Heart right ventricle (tissue), 16 donors: ENCODE measurements at regions not wholly inside any gene's neighbourhood (a gene's known extent, or its start where the extent isn't known, plus 50 kb on each side); places are given as distances from the start of the nearest gene placed in this dataset.

Experiments used
- ATAC-seq, 8 donors: fragments of 200-7000 bp; cut with Tn5 transposase; one replicate each; pipeline ENCODE4 v1.9.1; 2020; ENCODE audit warnings: mild to moderate bottlenecking in 8 of 8, moderate library complexity in 8 of 8, moderate number of reproducible peaks in 1 of 8
- DNase-seq, 2 donors: peaks; one replicate each; pipeline ENCODE4 v3.0.0-alpha.2; 2020
- H3K27ac ChIP-seq, 10 donors: fragments of 200-600 bp; sonication (generic) in 2 of 10; one replicate each; pipeline versions ENCODE4 v1.5.0 to v1.8.0; 2020 to 2022; ENCODE audit warnings: mild to moderate bottlenecking in 3 of 10
- H3K27me3 ChIP-seq, 7 donors: fragments of 200-600 bp; one replicate each; pipeline ENCODE4 v1.8.0; 2021 to 2022; ENCODE audit warnings: mild to moderate bottlenecking in 2 of 7
- H3K36me3 ChIP-seq, 9 donors: fragments of 200-600 bp; sonication (generic) in 1 of 9; one replicate each; pipeline versions ENCODE4 v1.5.0 to v1.8.0; 2020 to 2022; ENCODE audit warnings: mild to moderate bottlenecking in 2 of 9
- H3K4me1 ChIP-seq, 9 donors: fragments of 200-600 bp; sonication (generic) in 1 of 9; one replicate each; pipeline versions ENCODE4 v1.5.0 to v1.8.0; 2020 to 2022; ENCODE audit warnings: mild to moderate bottlenecking in 4 of 9
- H3K4me3 ChIP-seq, 10 donors: fragments of 200-600 bp; sonication (generic) in 2 of 10; one replicate each; pipeline versions ENCODE4 v1.5.0 to v1.8.0; 2020 to 2022; ENCODE audit warnings: mild to moderate bottlenecking in 7 of 10, moderate library complexity in 2 of 10
- H3K9me3 ChIP-seq, 11 donors: fragments of 200-600 bp in 10 of 11; sonication (generic) in 2 of 11; one replicate each; pipeline versions ENCODE4 v1.5.0 to v1.8.0; 2013 to 2022; ENCODE audit warnings: mild to moderate bottlenecking in 2 of 11, control low read depth in 1 of 11, moderate library complexity in 1 of 11
- WGBS, 2 donors: extraction: QIAGEN DNeasy Blood & Tissue Kit; methylation state at CpG; one replicate each; pipeline ENCODE4 v1.1.7; 2013; ENCODE audit warnings: inconsistent platforms in 1 of 2; 5-methylcytosine and 5-hydroxymethylcytosine counted together
- intact Hi-C, 10 donors: fragments of 100-400 bp; cut with DNase I; formaldehyde crosslinking; loops; one replicate each; pipeline versions ENCODE4 v1.11.1 to v1.14.2; 2022
- TF ChIP-seq, protein P1 (sequence below), 9 donors: fragments of 200-600 bp; sonication (generic) in 2 of 9; IDR thresholded peaks; one replicate each; pipeline versions ENCODE4 v1.5.0 to v1.8.0; 2021 to 2022; ENCODE audit warnings: antibody characterized with exemption in 9 of 9, mild to moderate bottlenecking in 5 of 9, moderate library complexity in 1 of 9
- donor health status: Arrhythmogenic right ventricular cardiomyopathy.
- donor health status: ischemic (EF 13 %, LVEDD 7.1; RV severe dilation, severe dysfunction).
- donor health status: healthy with polysubstance abuse.
- donor health status: DM: no; HTN: yes; CAD: no.
- donor health status: DM: no; HTN: no; CAD: no.
- donor health status: ischemic (EF 25% LVEDD 6.9; RV normal size, moderate dysfunction).
- donor health status: ischemic (EF 25% LVEDD 5.7; RV mildly dilated, moderate dysfunction).
- donor health status: healthy.
- donor health status: DM: yes; HTN: yes; CAD: no.
- donor health status: Ischemic cardiomyopathy.
- donor health status: ischemic (EF 35%, LVEDD 5.7; RV mildly dilated, moderate dysfunction).
- donor health status: nonischemic (EF 11% LVEDD 7.7; RV severe dilation, severe dysfunction).
- donor health status: DM: yes; HTN: yes; CAD: no.
- donor health status: PGD.
- donor health status: ischemic (EF 29% LVEDD 5.4; RV normal size, mild dysfunction).
- donor health status: nonischemic (EF 23%, LVEDD 6.1; RV moderate dilation, normal function).

GRCh38 chr2:193894081-193894480 is 1699.3 kb upstream of the TMEFF2 start:
- WGBS, 2 donors: 59 to 68% methylated on average over 1 of the region's 1 CpG
- DNase-seq (no peak), ATAC-seq (no peak)
- intact Hi-C loops: no loop called here
- Histone ChIP-seq H3K36me3 (no peaks in the 10 kb centered on the region), H3K27ac (no peak overlapping the region), H3K27me3 (no peaks in the 10 kb centered on the region), H3K4me1 (no peaks in the 10 kb centered on the region), H3K9me3 (no peaks in the 10 kb centered on the region), H3K4me3 (no peak overlapping the region)
- TF ChIP-seq, protein P1, sequence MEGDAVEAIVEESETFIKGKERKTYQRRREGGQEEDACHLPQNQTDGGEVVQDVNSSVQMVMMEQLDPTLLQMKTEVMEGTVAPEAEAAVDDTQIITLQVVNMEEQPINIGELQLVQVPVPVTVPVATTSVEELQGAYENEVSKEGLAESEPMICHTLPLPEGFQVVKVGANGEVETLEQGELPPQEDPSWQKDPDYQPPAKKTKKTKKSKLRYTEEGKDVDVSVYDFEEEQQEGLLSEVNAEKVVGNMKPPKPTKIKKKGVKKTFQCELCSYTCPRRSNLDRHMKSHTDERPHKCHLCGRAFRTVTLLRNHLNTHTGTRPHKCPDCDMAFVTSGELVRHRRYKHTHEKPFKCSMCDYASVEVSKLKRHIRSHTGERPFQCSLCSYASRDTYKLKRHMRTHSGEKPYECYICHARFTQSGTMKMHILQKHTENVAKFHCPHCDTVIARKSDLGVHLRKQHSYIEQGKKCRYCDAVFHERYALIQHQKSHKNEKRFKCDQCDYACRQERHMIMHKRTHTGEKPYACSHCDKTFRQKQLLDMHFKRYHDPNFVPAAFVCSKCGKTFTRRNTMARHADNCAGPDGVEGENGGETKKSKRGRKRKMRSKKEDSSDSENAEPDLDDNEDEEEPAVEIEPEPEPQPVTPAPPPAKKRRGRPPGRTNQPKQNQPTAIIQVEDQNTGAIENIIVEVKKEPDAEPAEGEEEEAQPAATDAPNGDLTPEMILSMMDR (IDR thresholded peaks at IDR 0.05): no peak

GRCh38 chr2:193891023-193891422 is 1696.3 kb upstream of the TMEFF2 start:
- intact Hi-C loops: no loop called here
- TF ChIP-seq, protein P1 (IDR thresholded peaks at IDR 0.05): no peak
- Histone ChIP-seq H3K9me3 (no peaks in the 10 kb centered on the region), H3K4me1 (no peaks in the 10 kb centered on the region), H3K27ac (no peak overlapping the region), H3K27me3 (no peaks in the 10 kb centered on the region), H3K36me3 (no peaks in the 10 kb centered on the region), H3K4me3 (no peak overlapping the region)
- ATAC-seq (no peak), DNase-seq (no peak)
- 68 to 76% methylated on average over 2 of the region's 2 CpGs for WGBS, 2 donors

DNA sequence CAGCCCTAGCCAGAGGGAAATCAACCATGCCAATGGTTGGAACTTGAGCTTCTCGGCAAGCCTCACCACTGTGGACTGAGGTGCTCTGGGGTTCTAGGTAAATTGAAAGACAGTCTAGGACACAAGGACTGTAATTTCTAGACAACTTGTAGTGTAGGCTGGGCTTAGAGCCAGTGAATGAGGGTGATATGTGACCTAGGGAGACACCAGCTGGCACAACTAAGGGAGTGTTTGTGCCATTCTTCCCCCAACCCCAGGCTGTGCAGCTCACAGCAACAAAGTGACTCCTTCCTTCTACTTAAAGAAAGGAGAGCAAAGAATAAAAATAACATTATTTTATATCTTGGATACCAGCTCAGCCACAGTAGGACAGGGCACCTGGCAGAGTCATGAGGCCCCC is 1690.7 kb upstream of the TMEFF2 start:
- H3K9me3 ChIP-seq: peaks cover 0 to 31% (median 0%) of the 10 kb centered on the region in 11 donors
- no peaks in the 10 kb centered on the region for H3K4me1 ChIP-seq
- no peaks in the 10 kb centered on the region for H3K36me3 ChIP-seq
- no peak for ATAC-seq
- TF ChIP-seq, protein P1 (IDR thresholded peaks at IDR 0.05): no peak
- intact Hi-C loops: no loop called here
- H3K27ac ChIP-seq: no peak overlapping the region
- no peak for DNase-seq
- H3K4me3 ChIP-seq: no peak overlapping the region
- 95 to 100% methylated on average over 1 of the region's 1 CpG for WGBS, 2 donors
- no peaks in the 10 kb centered on the region for H3K27me3 ChIP-seq

DNA sequence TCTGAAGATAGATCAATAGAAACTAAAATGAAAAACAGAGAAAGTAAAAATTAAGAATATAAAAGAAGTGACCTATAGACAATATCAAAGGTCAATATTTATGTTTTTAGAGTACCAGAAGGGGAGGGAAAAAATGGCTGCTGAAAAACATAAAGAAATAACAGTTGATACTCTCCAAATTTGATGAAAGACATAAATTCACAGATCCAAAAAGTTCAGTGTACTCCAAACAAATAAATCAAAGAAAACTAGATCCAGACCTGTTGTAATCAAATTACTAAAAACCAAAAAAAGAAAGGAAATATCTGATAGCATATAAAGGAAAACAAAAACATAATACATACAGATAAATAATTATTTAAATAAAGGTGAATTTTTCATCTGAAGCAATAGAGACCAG is 1689.1 kb upstream of the TMEFF2 start:
- TF ChIP-seq, protein P1 (IDR thresholded peaks at IDR 0.05): no peak
- Histone ChIP-seq H3K36me3 (no peaks in the 10 kb centered on the region), H3K4me1 (no peaks in the 10 kb centered on the region), H3K4me3 (no peak overlapping the region), H3K27ac (no peak overlapping the region), H3K9me3 (peaks cover 0 to 34% (median 0%) of the 10 kb centered on the region in 11 donors), H3K27me3 (no peaks in the 10 kb centered on the region)
- intact Hi-C loops: no loop called here
- ATAC-seq (no peak), DNase-seq (no peak)

- TF ChIP-seq, protein P1 (IDR thresholded peaks at IDR 0.05): no peak
- intact Hi-C loops: no loop called here
- Histone ChIP-seq H3K4me1 (no peaks in the 10 kb centered on the region), H3K9me3 (peaks cover 0 to 26% (median 0%) of the 10 kb centered on the region in 11 donors), H3K4me3 (no peak overlapping the region), H3K27ac (no peak overlapping the region), H3K36me3 (no peaks in the 10 kb centered on the region), H3K27me3 (no peaks in the 10 kb centered on the region)
- no peak for DNase-seq
- WGBS, 2 donors: 92 to 95% methylated on average over 5 of the region's 5 CpGs
- no peak for ATAC-seq
Measured at GRCh38 chr2:193876980-193877379, 1682.2 kb upstream of the TMEFF2 start.
